B cell (primary cell): ENCODE measurements at regions not wholly inside any gene's neighbourhood (a gene's known extent, or its start where the extent isn't known, plus 50 kb on each side); places are given as distances from the start of the nearest gene placed in this dataset.
A peak's percentile ranks its signal among the peaks of the same experiment; 100 is the strongest.

Experiments
- EZH2 ChIP-seq: IDR thresholded peaks from 2 replicates; pipeline ENCODE4 v1.6.1; 2012; ENCODE audit warnings: borderline replicate concordance, low read depth, mild to moderate bottlenecking, moderate library complexity, low read length; ENCODE audit not compliant: insufficient read depth, poor library complexity, severe bottlenecking
- TF ChIP-seq, protein P1 (sequence below): fragments of 200-600 bp; IDR thresholded peaks from one replicate; pipeline ENCODE4 v1.8.0; 2022; ENCODE audit warnings: antibody characterized with exemption, mild to moderate bottlenecking

DNA sequence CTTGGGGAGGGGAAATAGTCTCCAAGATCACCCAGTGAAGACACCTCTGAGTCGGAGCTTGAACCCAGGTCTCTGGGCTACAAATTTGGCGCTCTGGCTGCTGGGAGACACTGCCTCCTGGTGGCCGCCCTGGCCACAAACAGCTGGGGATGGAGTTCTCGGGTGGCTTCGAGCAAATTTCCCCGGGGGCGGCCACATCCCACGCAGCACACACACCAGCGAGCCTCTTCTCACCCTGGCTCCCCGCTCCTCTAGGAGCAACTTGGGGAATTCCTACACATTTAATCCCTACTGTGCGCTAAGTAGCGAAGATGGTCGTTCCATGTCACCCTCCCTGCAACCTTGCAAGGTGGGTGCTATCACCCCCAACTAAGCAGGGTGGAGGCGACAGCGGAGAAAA, 66.2 kb upstream of the BEGAIN start:
- TF ChIP-seq, protein P1, sequence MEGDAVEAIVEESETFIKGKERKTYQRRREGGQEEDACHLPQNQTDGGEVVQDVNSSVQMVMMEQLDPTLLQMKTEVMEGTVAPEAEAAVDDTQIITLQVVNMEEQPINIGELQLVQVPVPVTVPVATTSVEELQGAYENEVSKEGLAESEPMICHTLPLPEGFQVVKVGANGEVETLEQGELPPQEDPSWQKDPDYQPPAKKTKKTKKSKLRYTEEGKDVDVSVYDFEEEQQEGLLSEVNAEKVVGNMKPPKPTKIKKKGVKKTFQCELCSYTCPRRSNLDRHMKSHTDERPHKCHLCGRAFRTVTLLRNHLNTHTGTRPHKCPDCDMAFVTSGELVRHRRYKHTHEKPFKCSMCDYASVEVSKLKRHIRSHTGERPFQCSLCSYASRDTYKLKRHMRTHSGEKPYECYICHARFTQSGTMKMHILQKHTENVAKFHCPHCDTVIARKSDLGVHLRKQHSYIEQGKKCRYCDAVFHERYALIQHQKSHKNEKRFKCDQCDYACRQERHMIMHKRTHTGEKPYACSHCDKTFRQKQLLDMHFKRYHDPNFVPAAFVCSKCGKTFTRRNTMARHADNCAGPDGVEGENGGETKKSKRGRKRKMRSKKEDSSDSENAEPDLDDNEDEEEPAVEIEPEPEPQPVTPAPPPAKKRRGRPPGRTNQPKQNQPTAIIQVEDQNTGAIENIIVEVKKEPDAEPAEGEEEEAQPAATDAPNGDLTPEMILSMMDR: peak; percentile 20
- no peak for TF ChIP-seq EZH2
